Esophagus squamous epithelium (tissue), 4 donors: ENCODE measurements at regions not wholly inside any gene's neighbourhood (a gene's known extent, or its start where the extent isn't known, plus 50 kb on each side); places are given as distances from the start of the nearest gene placed in this dataset.

Source experiments
- CTCF ChIP-seq, 6 experiments: fragments of 450-650 bp in 4 of 6; fragments of 200-600 bp in 2 of 6; sonication (generic) in 2 of 6; IDR thresholded peaks; one replicate each; pipeline ENCODE4 v1.5.1; 2016 to 2019; ENCODE audit warnings: antibody characterized with exemption in 6 of 6, mild to moderate bottlenecking in 4 of 6, moderate library complexity in 4 of 6
- POLR2A ChIP-seq, 4 donors: fragments of 450-650 bp; IDR thresholded peaks; one replicate each; pipeline ENCODE4 v1.6.1; 2017; ENCODE audit warnings: antibody characterized with exemption in 4 of 4, mild to moderate bottlenecking in 4 of 4, moderate library complexity in 3 of 4

GRCh38 chr9:129439242-129439641 lies 181.7 kb downstream of the C9orf50 start:
- TF ChIP-seq CTCF (IDR thresholded peaks at IDR 0.05) (no peak), POLR2A (IDR thresholded peaks at IDR 0.05) (no peak)
